ENCODE measurements at regions not wholly inside any gene's neighbourhood (a gene's known extent, or its start where the extent isn't known, plus 50 kb on each side); places are given as distances from the start of the nearest gene placed in this dataset.

DNA sequence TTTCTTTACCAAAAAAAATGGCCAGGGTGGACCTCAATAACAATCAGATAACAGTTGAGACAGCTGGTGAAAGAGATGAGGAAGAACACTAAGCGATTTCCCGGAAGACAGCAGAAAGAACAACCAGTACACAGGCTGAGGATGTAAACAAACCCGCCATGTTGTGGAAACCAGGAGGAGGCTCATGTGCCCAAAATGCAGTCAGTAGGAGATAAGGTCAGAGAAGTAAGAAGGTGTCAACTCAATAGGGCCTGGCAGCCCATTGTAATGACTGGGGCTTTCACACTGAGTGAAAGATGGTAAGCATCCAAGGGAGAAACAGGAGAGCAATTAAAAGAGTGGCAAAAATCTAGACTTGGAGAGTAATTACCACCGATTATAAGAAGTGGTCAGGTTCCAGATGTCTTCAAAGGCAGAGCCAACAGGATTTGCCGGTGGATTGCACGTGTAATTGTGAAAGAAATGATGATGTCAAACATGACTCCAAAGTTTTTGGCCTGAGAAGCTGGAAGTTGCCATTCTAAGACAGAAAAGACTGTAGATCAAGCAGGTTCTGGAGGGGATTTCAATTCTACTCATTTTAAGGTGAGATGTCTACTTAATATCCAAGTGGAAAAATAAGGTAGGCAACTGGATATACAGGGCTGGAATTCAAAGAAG, 77.7 kb upstream of the CYP1B1 start:
- TF ChIP-seq, protein P1, sequence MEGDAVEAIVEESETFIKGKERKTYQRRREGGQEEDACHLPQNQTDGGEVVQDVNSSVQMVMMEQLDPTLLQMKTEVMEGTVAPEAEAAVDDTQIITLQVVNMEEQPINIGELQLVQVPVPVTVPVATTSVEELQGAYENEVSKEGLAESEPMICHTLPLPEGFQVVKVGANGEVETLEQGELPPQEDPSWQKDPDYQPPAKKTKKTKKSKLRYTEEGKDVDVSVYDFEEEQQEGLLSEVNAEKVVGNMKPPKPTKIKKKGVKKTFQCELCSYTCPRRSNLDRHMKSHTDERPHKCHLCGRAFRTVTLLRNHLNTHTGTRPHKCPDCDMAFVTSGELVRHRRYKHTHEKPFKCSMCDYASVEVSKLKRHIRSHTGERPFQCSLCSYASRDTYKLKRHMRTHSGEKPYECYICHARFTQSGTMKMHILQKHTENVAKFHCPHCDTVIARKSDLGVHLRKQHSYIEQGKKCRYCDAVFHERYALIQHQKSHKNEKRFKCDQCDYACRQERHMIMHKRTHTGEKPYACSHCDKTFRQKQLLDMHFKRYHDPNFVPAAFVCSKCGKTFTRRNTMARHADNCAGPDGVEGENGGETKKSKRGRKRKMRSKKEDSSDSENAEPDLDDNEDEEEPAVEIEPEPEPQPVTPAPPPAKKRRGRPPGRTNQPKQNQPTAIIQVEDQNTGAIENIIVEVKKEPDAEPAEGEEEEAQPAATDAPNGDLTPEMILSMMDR (IDR thresholded peaks at IDR 0.05; ENCODE audit: low read depth, low read length, missing control alignments) = no peak
- no peak for DNase-seq (ENCODE audit: low read depth)
- no peak overlapping the region for H3K4me3 ChIP-seq (ENCODE audit: low read depth, low read length)

- H3K4me3 ChIP-seq (ENCODE audit: low read depth, low read length) = no peak overlapping the region
- no peak for DNase-seq (ENCODE audit: low read depth)
- TF ChIP-seq, protein P1 (IDR thresholded peaks at IDR 0.05; ENCODE audit: low read depth, low read length, missing control alignments) = no peak
Measured at GRCh38 chr2:38152913-38153312, 77.0 kb upstream of the CYP1B1 start.

- no peak overlapping the region for H3K4me3 ChIP-seq (ENCODE audit: low read depth, low read length)
- no peak for DNase-seq (ENCODE audit: low read depth)
- TF ChIP-seq, protein P1 (IDR thresholded peaks at IDR 0.05; ENCODE audit: low read depth, low read length, missing control alignments) = no peak
Measured at GRCh38 chr2:38152035-38152434, 76.1 kb upstream of the CYP1B1 start.

DNA sequence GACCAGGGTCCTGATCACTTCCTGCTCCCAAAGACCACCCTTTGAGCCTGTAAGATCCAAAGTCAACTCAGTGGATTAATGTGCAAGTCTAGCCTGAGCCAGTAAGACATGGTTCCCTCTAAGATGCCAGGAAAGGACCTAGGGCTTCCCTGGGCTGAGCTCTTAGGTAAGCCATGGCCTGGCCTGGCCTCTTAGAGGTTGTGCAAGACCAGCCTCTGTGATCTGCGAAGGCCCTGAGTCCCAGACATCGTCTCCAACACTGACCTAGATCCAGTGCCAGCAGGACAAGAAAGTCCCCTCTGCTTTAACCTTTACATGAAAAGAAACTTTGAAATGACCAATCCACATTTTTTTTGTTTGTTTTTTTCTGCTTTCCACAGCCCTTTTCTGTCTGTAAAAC, 73.6 kb upstream of the CYP1B1 start:
- DNase-seq (ENCODE audit: low read depth) = no peak
- TF ChIP-seq, protein P1 (IDR thresholded peaks at IDR 0.05; ENCODE audit: low read depth, low read length, missing control alignments) = no peak
- H3K4me3 ChIP-seq (ENCODE audit: low read depth, low read length) = no peak overlapping the region

GRCh38 chr2:38148501-38148900, 72.5 kb upstream of the CYP1B1 start:
- H3K4me3 ChIP-seq (ENCODE audit: low read depth, low read length) = no peak overlapping the region
- DNase-seq (ENCODE audit: low read depth) = no peak
- TF ChIP-seq, protein P1 (IDR thresholded peaks at IDR 0.05; ENCODE audit: low read depth, low read length, missing control alignments) = no peak

DNA sequence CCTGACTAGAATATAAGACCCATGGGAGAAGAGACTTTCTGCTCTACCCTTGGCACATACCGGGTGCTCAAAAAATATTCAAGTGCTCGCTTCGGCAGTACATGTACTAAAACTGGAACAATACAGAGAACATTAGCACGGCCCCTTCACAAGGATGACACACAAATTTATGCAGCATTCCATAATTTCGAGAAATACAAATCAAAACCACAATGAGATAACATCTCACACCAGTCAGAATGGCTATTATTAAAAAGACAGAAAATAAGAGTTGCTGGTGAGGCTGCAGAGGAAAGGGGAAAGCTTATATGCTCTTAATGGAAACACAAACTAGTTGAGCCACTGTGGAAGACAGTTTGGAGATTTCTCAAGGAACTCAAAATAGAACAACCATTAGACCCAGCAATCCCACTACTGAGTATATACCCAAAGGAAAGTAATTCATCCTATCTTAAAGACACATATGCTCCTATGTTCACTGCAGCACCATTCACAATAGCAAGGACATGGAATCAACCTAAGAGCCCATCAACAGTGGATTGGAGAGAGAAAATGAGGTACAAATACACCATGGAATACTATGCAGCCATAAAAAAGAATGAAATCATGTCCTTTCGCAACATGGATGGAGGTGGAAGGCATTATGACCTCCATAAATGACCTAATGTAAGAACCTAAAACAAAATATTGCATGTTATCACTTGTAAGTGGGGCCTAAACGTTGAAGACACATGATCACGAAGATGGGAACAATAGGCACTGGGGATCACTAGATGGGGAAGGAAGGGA, 71.6 kb upstream of the CYP1B1 start:
- H3K4me3 ChIP-seq (ENCODE audit: low read depth, low read length) = no peak overlapping the region
- no peak for DNase-seq (ENCODE audit: low read depth)
- TF ChIP-seq, protein P1 (IDR thresholded peaks at IDR 0.05; ENCODE audit: low read depth, low read length, missing control alignments) = no peak
